Calu3 (cell line): ENCODE measurements at regions not wholly inside any gene's neighbourhood (a gene's known extent, or its start where the extent isn't known, plus 50 kb on each side); places are given as distances from the start of the nearest gene placed in this dataset.

Source experiments
- BruUV-seq: library from RNA; stranded (reverse); fragments of 400-500 nt; replicated peaks from 2 replicates; lab custom pipeline; 2021; lab: Mats Ljungman, UMichigan
- CTCF ChIA-PET: fragments of 300-600 bp; sonication (Branson Sonifier 250); formaldehyde crosslinking; loops from one replicate; lab custom pipeline; 2022; ENCODE audit warnings: antibody characterized with exemption; lab: Charles Lee
- DNase-seq: peaks from one replicate; pipeline ENCODE4 v3.0.0; 2022
- H3K27ac Mint-ChIP-seq: one replicate; pipeline ENCODE4 v1.8.0; 2022; ENCODE audit warnings: mixed read lengths; ENCODE audit not compliant: unreplicated experiment
- H3K27me3 Mint-ChIP-seq: one replicate; pipeline ENCODE4 v1.8.0; 2022; ENCODE audit warnings: mixed read lengths; ENCODE audit not compliant: unreplicated experiment
- H3K36me3 Mint-ChIP-seq: one replicate; pipeline ENCODE4 v1.8.0; 2022; ENCODE audit warnings: mild to moderate bottlenecking, moderate library complexity, mixed read lengths; ENCODE audit not compliant: insufficient read depth, unreplicated experiment
- H3K4me1 Mint-ChIP-seq: one replicate; pipeline ENCODE4 v1.8.0; 2022; ENCODE audit warnings: mild to moderate bottlenecking, low read depth, mixed read lengths; ENCODE audit not compliant: unreplicated experiment
- H3K4me3 Mint-ChIP-seq: one replicate; pipeline ENCODE4 v1.8.0; 2022; ENCODE audit warnings: mild to moderate bottlenecking, low read depth, moderate library complexity, mixed read lengths; ENCODE audit not compliant: unreplicated experiment
- H3K9me3 Mint-ChIP-seq: one replicate; pipeline ENCODE4 v1.8.0; 2022; ENCODE audit warnings: low read depth, mixed read lengths; ENCODE audit not compliant: unreplicated experiment
- CTCF ChIP-seq: fragments of 200-600 bp; IDR thresholded peaks from one replicate; pipeline ENCODE4 v1.8.0; 2022; ENCODE audit warnings: antibody characterized with exemption; ENCODE audit not compliant: unreplicated experiment
- intact Hi-C: fragments of 100-400 bp; cut with micrococcal nuclease; formaldehyde crosslinking; loops from one replicate; pipeline ENCODE4 v1.10.0; 2022; ENCODE audit not compliant: unreplicated experiment

GRCh38 chrX:46340696-46341095 lies 204.5 kb downstream of the ZNF674 start:
- no TSS peak for BruUV-seq
- CTCF ChIA-PET: no interaction called here
- no peak for TF ChIP-seq CTCF
- H3K4me3 Mint-ChIP-seq: no peak overlapping the region
- DNase-seq: no peak
- no peaks in the 10 kb centered on the region for H3K36me3 Mint-ChIP-seq
- peak overlapping the region; percentile 65 for H3K27ac Mint-ChIP-seq
- H3K9me3 Mint-ChIP-seq: peaks cover 3% of the 10 kb centered on the region
- H3K27me3 Mint-ChIP-seq: no peaks in the 10 kb centered on the region
- intact Hi-C loops: no loop called here
- peaks cover 29% of the 10 kb centered on the region for H3K4me1 Mint-ChIP-seq

GRCh38 chrX:46333550-46333949 lies 211.7 kb downstream of the ZNF674 start:
- peak overlapping the region; percentile 87 for H3K27ac Mint-ChIP-seq
- peak overlapping the region; percentile 57 for H3K4me3 Mint-ChIP-seq
- no peak for TF ChIP-seq CTCF
- peaks cover 5% of the 10 kb centered on the region for H3K36me3 Mint-ChIP-seq
- BruUV-seq: no TSS peak
- peak; percentile 62 for DNase-seq
- H3K9me3 Mint-ChIP-seq: peaks cover 6% of the 10 kb centered on the region
- H3K27me3 Mint-ChIP-seq: no peaks in the 10 kb centered on the region
- CTCF ChIA-PET: interaction anchor here (0.9 to 1.8 kb wide), 3 partner anchors 10 to 510 kb away, joined by 3 to 6 read pairs (median 3); no protein-coding TSS in a partner anchor
- peaks cover 53% of the 10 kb centered on the region for H3K4me1 Mint-ChIP-seq
- intact Hi-C loops: no loop called here

GRCh38 chrX:46330981-46331380 lies 214.2 kb downstream of the ZNF674 start:
- intact Hi-C loops: no loop called here
- H3K9me3 Mint-ChIP-seq: peaks cover 6% of the 10 kb centered on the region
- peak overlapping the region; percentile 60 for H3K27ac Mint-ChIP-seq
- H3K4me1 Mint-ChIP-seq: peaks cover 61% of the 10 kb centered on the region
- TF ChIP-seq CTCF: no peak
- H3K36me3 Mint-ChIP-seq: peaks cover 14% of the 10 kb centered on the region
- BruUV-seq: no TSS peak
- H3K27me3 Mint-ChIP-seq: no peaks in the 10 kb centered on the region
- CTCF ChIA-PET: no interaction called here
- DNase-seq: no peak
- no peak overlapping the region for H3K4me3 Mint-ChIP-seq

GRCh38 chrX:46330513-46330912 lies 214.7 kb downstream of the ZNF674 start:
- CTCF ChIA-PET: no interaction called here
- TF ChIP-seq CTCF: no peak
- intact Hi-C loops: no loop called here
- H3K4me1 Mint-ChIP-seq: peaks cover 58% of the 10 kb centered on the region
- no peak overlapping the region for H3K4me3 Mint-ChIP-seq
- H3K9me3 Mint-ChIP-seq: peaks cover 3% of the 10 kb centered on the region
- BruUV-seq: no TSS peak
- peak overlapping the region; percentile 60 for H3K27ac Mint-ChIP-seq
- no peaks in the 10 kb centered on the region for H3K27me3 Mint-ChIP-seq
- peaks cover 17% of the 10 kb centered on the region for H3K36me3 Mint-ChIP-seq
- no peak for DNase-seq
